Liver (tissue), 8 donors: ENCODE measurements at regions not wholly inside any gene's neighbourhood (a gene's known extent, or its start where the extent isn't known, plus 50 kb on each side); places are given as distances from the start of the nearest gene placed in this dataset.

ENCODE experiments used
- DNase-seq: peaks from one replicate; pipeline ENCODE4 v3.0.0-alpha.2; 2017; ENCODE audit warnings: low spot score
- H3K27ac ChIP-seq, 2 donors: one replicate each; pipeline ENCODE4 v1.7.0; 2013; ENCODE audit warnings: inconsistent platforms in 2 of 2, low read length in 2 of 2, control low read depth in 1 of 2, low read depth in 1 of 2, mild to moderate bottlenecking in 1 of 2
- H3K27me3 ChIP-seq, 4 donors: one replicate each; pipeline versions ENCODE4 v1.6.1 to v1.7.0; 2013; ENCODE audit warnings: low read length in 3 of 4, inconsistent platforms in 1 of 4, mild to moderate bottlenecking in 1 of 4, moderate library complexity in 1 of 4; ENCODE audit not compliant: control insufficient read depth in 4 of 4, insufficient read depth in 4 of 4
- H3K36me3 ChIP-seq, 4 donors: one replicate each; pipeline versions ENCODE4 v1.6.1 to v1.7.0; 2013; ENCODE audit warnings: low read length in 3 of 4, mild to moderate bottlenecking in 3 of 4, low read depth in 1 of 4, moderate library complexity in 1 of 4; ENCODE audit not compliant: control insufficient read depth in 4 of 4, insufficient read depth in 3 of 4
- H3K4me1 ChIP-seq, 4 donors: one replicate each; pipeline versions ENCODE4 v1.6.1 to v1.7.0; 2013; ENCODE audit warnings: low read length in 3 of 4, mild to moderate bottlenecking in 3 of 4, moderate library complexity in 1 of 4; ENCODE audit not compliant: control insufficient read depth in 4 of 4, insufficient read depth in 4 of 4
- H3K4me3 ChIP-seq, 3 donors: one replicate each; pipeline versions ENCODE4 v1.6.1 to v1.7.0; 2013; ENCODE audit warnings: low read length in 3 of 3, control low read depth in 1 of 3, low read depth in 1 of 3, mild to moderate bottlenecking in 1 of 3
- H3K9ac ChIP-seq, 2 donors: one replicate each; pipeline ENCODE4 v1.7.0; 2013; ENCODE audit warnings: low read length in 2 of 2, mild to moderate bottlenecking in 2 of 2, moderate library complexity in 2 of 2, control low read depth in 1 of 2, low read depth in 1 of 2
- H3K9me3 ChIP-seq, 4 donors: one replicate each; pipeline versions ENCODE4 v1.6.1 to v1.7.0; 2013; ENCODE audit warnings: low read length in 3 of 4; ENCODE audit not compliant: control insufficient read depth in 4 of 4
- EGR1 ChIP-seq, 2 donors: IDR thresholded peaks; 2 replicates each; pipeline ENCODE4 v1.6.1; 2016 to 2018; ENCODE audit warnings: antibody characterized with exemption in 2 of 2, low read depth in 2 of 2
- FOXA1 ChIP-seq: IDR thresholded peaks from 2 replicates; pipeline ENCODE4 v1.6.1; 2016; ENCODE audit warnings: antibody characterized with exemption
- FOXA2 ChIP-seq: IDR thresholded peaks from 2 replicates; pipeline ENCODE4 v1.6.1; 2016; ENCODE audit warnings: antibody characterized with exemption
- HNF4A ChIP-seq, 2 donors: conservative IDR thresholded peaks; 2 replicates each; pipeline ENCODE4 v1.6.1; 2016; ENCODE audit warnings: antibody characterized with exemption in 2 of 2, mild to moderate bottlenecking in 2 of 2
- HNF4G ChIP-seq: IDR thresholded peaks from 2 replicates; pipeline ENCODE4 v1.6.1; 2016; ENCODE audit warnings: antibody characterized with exemption
- JUND ChIP-seq, 2 donors: IDR thresholded peaks; 2 replicates each; pipeline ENCODE4 v1.6.1; 2016; ENCODE audit warnings: antibody characterized with exemption in 2 of 2
- NR2F2 ChIP-seq: IDR thresholded peaks from 2 replicates; pipeline ENCODE4 v1.6.1; 2016; ENCODE audit warnings: antibody characterized with exemption
- RAD21 ChIP-seq, 2 donors: IDR thresholded peaks; 2 replicates each; pipeline ENCODE4 v1.6.1; 2016; ENCODE audit warnings: antibody characterized with exemption in 2 of 2, mild to moderate bottlenecking in 2 of 2
- RXRA ChIP-seq, 2 donors: IDR thresholded peaks; 2 replicates each; pipeline ENCODE4 v1.6.1; 2017 to 2018; ENCODE audit warnings: antibody characterized with exemption in 2 of 2, mild to moderate bottlenecking in 1 of 2
- SP1 ChIP-seq: IDR thresholded peaks from 2 replicates; pipeline ENCODE4 v1.6.1; 2018; ENCODE audit warnings: antibody characterized with exemption, mild to moderate bottlenecking
- TAF1 ChIP-seq: conservative IDR thresholded peaks from 2 replicates; pipeline ENCODE4 v1.6.1; 2016; ENCODE audit warnings: antibody characterized with exemption, mild to moderate bottlenecking
- YY1 ChIP-seq: IDR thresholded peaks from 2 replicates; pipeline ENCODE4 v1.6.1; 2016; ENCODE audit warnings: antibody characterized with exemption, mild to moderate bottlenecking
- WGBS: extraction: QIAGEN DNeasy Blood & Tissue Kit; methylation state at CpG from one replicate; pipeline ENCODE4 v1.1.7; 2013; 5-methylcytosine and 5-hydroxymethylcytosine counted together
- TF ChIP-seq, protein P1 (sequence below): IDR thresholded peaks from 2 replicates; pipeline ENCODE4 v1.6.1; 2016; ENCODE audit warnings: antibody characterized with exemption
- TF ChIP-seq, protein P2 (sequence below): IDR thresholded peaks from 2 replicates; pipeline ENCODE4 v1.6.1; 2016; ENCODE audit warnings: antibody characterized with exemption
- TF ChIP-seq, protein P3 (sequence below): IDR thresholded peaks from 2 replicates; pipeline ENCODE4 v1.6.1; 2016; ENCODE audit warnings: antibody characterized with exemption, mild to moderate bottlenecking
- TF ChIP-seq, protein P4 (sequence below): IDR thresholded peaks from 2 replicates; pipeline ENCODE4 v1.6.1; 2016; ENCODE audit warnings: antibody characterized with exemption
- TF ChIP-seq, protein P5 (sequence below): fragments of 150-350 bp; IDR thresholded peaks from 2 replicates; pipeline ENCODE4 v1.5.1; 2017; ENCODE audit warnings: improper control_type of control experiment, low read depth, low read length; ENCODE audit not compliant: missing input control
- donor health status: healthy.
- donor health status: healthy.
- donor health status: healthy.
- donor health status: healthy.
- donor health status: healthy.

DNA sequence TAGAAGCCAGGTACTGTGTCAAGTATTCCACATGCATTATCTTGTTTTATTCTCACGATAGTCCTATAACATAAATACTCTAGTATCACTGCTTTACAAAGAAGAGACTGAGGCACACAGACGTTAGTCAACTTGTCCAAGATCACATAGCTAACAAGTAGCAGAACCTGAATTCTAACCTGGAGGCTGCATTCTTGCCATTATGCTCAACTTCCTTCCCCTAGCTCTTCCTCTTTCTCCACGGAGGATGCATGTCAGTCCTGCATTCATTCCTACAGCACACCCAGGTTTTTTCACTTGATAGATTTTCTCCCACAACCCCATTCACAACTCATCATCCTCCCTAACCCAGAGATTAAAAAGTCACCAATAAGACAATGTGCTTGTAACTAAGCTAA, 388.5 kb upstream of the NFE2L3 start (continued):
- TF ChIP-seq, protein P1, sequence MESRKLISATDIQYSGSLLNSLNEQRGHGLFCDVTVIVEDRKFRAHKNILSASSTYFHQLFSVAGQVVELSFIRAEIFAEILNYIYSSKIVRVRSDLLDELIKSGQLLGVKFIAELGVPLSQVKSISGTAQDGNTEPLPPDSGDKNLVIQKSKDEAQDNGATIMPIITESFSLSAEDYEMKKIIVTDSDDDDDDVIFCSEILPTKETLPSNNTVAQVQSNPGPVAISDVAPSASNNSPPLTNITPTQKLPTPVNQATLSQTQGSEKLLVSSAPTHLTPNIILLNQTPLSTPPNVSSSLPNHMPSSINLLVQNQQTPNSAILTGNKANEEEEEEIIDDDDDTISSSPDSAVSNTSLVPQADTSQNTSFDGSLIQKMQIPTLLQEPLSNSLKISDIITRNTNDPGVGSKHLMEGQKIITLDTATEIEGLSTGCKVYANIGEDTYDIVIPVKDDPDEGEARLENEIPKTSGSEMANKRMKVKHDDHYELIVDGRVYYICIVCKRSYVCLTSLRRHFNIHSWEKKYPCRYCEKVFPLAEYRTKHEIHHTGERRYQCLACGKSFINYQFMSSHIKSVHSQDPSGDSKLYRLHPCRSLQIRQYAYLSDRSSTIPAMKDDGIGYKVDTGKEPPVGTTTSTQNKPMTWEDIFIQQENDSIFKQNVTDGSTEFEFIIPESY = no peak
- TF ChIP-seq FOXA1 (no peak), HNF4A (conservative IDR thresholded peaks at IDR 0.05) (no peak), FOXA2 (no peak)

DNA sequence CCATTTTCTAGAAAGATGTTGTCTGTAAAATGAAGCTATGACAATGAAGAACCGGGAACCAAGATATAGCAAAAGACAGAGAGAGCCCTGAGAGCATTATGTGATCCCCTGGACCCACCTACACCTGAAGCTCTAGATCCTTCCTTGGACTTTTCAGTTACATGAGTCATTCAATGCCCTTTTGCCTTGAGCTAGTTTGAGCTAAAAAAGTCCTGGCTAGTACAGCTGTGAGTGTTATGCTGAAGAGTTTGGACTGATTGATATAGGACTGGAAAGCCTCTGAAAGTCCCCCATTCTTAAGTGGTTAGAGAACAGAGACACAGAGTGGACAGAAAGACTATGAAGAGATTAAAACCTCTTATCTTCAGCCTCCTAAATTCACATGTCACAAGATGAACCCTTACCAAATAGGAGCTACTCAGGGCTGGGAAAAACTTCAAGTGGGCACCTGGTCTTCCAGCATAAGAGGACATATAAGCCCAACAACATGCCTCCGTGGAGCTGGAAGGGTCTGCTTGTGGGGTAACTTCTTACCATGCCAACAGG, 386.8 kb upstream of the NFE2L3 start:
- Histone ChIP-seq H3K9me3 (no peaks in the 10 kb centered on the region), H3K4me3 (no peak overlapping the region), H3K27ac (no peak overlapping the region), H3K4me1 (no peaks in the 10 kb centered on the region), H3K36me3 (no peaks in the 10 kb centered on the region), H3K27me3 (peaks cover 0 to 5% (median 0%) of the 10 kb centered on the region in 4 donors), H3K9ac (no peak overlapping the region)
- WGBS = 53% methylated on average over 2 of the region's 2 CpGs
- DNase-seq = no peak
- TF ChIP-seq, protein P2, sequence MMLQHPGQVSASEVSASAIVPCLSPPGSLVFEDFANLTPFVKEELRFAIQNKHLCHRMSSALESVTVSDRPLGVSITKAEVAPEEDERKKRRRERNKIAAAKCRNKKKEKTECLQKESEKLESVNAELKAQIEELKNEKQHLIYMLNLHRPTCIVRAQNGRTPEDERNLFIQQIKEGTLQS = no peak
- TF ChIP-seq, protein P1 = no peak
- TF ChIP-seq JUND (IDR thresholded peaks at IDR 0.05) = no peak
- TF ChIP-seq NR2F2 = no peak
- no peak for TF ChIP-seq HNF4A (conservative IDR thresholded peaks at IDR 0.05)
- no peak for TF ChIP-seq RAD21 (IDR thresholded peaks at IDR 0.05)
- TF ChIP-seq TAF1 = no peak
- no peak for TF ChIP-seq EGR1 (IDR thresholded peaks at IDR 0.05; ENCODE audit: low read depth in 2 of 2)
- no peak for TF ChIP-seq HNF4G
- no peak for TF ChIP-seq FOXA1
- TF ChIP-seq, protein P3, sequence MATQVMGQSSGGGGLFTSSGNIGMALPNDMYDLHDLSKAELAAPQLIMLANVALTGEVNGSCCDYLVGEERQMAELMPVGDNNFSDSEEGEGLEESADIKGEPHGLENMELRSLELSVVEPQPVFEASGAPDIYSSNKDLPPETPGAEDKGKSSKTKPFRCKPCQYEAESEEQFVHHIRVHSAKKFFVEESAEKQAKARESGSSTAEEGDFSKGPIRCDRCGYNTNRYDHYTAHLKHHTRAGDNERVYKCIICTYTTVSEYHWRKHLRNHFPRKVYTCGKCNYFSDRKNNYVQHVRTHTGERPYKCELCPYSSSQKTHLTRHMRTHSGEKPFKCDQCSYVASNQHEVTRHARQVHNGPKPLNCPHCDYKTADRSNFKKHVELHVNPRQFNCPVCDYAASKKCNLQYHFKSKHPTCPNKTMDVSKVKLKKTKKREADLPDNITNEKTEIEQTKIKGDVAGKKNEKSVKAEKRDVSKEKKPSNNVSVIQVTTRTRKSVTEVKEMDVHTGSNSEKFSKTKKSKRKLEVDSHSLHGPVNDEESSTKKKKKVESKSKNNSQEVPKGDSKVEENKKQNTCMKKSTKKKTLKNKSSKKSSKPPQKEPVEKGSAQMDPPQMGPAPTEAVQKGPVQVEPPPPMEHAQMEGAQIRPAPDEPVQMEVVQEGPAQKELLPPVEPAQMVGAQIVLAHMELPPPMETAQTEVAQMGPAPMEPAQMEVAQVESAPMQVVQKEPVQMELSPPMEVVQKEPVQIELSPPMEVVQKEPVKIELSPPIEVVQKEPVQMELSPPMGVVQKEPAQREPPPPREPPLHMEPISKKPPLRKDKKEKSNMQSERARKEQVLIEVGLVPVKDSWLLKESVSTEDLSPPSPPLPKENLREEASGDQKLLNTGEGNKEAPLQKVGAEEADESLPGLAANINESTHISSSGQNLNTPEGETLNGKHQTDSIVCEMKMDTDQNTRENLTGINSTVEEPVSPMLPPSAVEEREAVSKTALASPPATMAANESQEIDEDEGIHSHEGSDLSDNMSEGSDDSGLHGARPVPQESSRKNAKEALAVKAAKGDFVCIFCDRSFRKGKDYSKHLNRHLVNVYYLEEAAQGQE = no peak
- TF ChIP-seq, protein P4, sequence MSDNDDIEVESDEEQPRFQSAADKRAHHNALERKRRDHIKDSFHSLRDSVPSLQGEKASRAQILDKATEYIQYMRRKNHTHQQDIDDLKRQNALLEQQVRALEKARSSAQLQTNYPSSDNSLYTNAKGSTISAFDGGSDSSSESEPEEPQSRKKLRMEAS = no peak
- no peak for TF ChIP-seq YY1
- no peak for TF ChIP-seq RXRA (IDR thresholded peaks at IDR 0.05)
- no peak for TF ChIP-seq SP1
- TF ChIP-seq, protein P5, sequence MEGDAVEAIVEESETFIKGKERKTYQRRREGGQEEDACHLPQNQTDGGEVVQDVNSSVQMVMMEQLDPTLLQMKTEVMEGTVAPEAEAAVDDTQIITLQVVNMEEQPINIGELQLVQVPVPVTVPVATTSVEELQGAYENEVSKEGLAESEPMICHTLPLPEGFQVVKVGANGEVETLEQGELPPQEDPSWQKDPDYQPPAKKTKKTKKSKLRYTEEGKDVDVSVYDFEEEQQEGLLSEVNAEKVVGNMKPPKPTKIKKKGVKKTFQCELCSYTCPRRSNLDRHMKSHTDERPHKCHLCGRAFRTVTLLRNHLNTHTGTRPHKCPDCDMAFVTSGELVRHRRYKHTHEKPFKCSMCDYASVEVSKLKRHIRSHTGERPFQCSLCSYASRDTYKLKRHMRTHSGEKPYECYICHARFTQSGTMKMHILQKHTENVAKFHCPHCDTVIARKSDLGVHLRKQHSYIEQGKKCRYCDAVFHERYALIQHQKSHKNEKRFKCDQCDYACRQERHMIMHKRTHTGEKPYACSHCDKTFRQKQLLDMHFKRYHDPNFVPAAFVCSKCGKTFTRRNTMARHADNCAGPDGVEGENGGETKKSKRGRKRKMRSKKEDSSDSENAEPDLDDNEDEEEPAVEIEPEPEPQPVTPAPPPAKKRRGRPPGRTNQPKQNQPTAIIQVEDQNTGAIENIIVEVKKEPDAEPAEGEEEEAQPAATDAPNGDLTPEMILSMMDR = no peak
